ENCODE measurements at regions not wholly inside any gene's neighbourhood (a gene's known extent, or its start where the extent isn't known, plus 50 kb on each side); places are given as distances from the start of the nearest gene placed in this dataset.
"Not testable (repeated sequence)": the region's sequence is repeated elsewhere in the genome, so short reads cannot be mapped to it uniquely, and the experiment has no call there.

DNA sequence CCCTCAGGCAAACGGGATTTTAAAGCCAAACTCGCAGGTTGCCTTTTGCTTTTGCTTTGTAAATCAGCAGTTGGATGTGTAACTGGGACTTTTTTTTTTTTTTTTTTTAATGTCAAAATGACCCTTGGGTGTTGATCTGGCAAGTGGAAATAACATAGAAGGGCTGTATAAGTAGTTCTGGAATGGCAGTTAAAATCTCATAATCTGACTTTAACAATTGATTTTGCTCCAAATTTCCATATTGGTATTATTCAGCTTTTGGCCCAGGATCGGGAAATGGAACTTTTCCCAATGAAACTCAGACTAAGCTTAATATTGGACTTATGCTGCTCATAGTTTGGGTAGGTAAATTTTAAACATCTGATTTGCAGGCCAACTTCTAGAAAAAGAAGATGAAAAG lies 346.8 kb upstream of the NUDT12 start:
- DNase-seq = no peak

DNA sequence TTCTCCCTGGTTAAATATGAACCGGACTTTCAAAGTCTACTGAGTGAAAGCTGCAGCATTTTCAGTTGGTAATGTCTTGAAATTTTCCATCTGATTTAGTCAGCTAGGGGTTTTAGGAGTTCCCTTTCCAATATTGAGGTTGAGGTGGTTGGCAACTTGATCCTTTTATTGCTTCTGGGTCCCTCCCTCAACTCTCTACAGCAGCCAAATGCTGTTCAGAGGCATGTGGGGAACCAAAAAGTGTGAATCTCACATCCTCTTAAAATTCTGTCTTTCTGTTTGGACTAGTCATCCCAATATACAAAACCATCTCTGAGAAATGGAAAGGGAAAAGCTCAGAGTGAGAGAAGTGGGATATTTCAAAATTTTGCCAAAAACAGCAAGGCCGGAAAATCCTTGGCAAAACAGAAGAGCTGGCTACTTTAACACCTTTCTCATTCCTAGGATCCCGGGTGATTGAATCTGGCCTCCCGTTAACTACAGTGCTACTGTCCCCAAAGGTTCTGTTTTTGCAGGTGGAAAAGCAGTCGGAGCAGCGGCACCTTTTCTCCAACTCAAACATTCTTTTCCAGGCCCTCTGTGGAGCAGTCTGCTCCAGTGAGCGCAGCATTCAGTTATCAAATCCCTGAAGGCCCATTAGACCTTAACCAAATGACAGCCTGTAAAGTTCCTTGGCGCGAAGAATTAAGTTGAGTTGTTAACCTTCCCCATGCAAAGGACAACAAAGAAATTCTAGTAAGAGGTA lies 345.9 kb upstream of the NUDT12 start:
- no peak for DNase-seq

- DNase-seq = no peak
Measured at GRCh38 chr5:103907001-103907400, 344.4 kb upstream of the NUDT12 start.

DNA sequence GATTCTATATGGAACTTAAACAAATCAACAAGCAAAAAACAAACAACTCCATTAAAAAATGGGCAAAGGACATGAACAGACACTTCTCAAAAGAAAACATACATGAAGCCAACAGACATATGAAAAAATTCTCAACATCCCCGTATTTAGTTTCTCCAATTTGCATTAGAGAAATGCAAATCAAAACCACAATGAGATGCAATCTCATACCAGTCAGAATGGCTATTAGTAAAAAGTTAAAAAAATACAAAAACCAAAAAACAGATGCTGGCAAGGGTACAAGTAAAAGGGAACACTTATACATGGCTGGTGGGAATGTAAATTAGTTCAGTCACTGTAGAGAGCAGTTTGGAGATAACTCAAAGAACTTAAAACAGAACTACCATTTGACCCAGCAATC lies 342.1 kb upstream of the NUDT12 start:
- no peak for DNase-seq

DNA sequence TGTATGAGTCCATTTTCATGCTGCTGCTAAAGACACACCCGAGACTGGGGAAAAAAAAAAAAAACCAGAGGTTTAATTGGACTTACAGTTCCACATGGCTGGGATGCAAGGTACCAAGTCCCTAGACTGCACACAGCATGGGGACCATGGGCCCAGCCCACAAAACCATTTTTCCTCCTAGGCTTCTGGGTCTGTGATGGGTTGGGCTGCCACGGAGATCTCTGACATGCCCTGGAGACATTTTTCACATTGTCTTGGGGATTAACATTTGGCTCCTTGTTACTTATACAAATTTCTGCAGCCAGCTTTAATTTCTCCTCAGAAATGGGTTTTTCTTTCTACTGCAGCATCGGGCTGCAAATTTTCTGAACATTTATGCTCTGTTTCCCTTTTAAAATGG lies 340.3 kb upstream of the NUDT12 start:
- no peak for DNase-seq

DNA sequence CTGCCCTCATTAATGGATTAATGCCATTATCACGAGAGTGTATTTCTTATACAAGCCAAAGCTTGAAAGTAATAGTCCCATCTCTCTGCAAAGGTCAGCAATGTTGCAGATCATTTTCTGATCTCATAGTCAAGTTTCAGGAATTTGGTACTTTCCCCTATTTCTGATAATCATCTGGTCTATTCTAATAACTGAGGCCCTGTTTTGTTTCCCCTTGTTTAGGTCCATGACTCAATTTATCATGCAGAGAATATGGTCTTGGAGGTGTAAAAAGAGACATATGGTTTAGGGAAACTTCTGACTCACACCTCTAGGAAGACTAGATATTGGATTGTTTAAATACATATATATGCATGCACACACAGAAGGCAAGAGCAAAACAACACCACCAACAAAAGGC lies 339.3 kb upstream of the NUDT12 start:
- DNase-seq = no peak

DNA sequence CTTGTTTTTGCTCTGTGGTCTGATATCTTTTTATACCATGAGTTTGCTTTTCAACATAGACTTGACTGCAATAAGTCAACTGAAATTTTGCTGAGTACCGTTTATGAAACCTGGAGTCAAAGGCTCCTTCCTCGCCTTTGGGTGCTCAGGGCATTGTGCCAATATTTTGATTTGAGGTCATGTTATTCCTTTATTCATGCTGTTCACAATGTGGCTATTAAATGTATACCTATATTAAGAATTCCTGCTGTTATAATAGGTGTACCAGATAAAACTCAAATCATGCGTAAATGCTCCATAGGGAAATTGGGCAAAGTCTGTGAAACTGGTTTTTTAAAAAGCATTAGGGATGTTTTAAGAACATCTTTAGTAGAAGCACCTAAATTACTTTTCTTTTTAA lies 334.0 kb upstream of the NUDT12 start:
- DNase-seq = no peak

DNA sequence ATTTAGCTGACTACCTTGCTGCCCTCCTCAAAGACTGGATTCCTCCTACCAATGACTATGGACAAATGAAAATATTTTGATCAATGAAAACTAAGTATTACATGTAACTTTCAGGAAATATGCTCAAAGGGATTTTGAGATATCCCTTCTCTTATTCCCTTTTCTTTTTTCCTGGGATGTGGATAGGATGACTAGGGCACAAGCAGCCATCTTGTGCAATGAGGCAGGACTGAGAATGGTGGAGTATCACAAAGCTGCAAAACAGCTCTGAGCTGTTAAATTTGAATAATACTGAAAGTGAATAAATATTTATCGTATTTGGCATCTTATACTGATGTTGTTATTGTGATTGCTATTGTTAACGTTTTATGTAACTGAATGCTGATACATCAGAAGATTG lies 333.1 kb upstream of the NUDT12 start:
- DNase-seq = no peak

DNA sequence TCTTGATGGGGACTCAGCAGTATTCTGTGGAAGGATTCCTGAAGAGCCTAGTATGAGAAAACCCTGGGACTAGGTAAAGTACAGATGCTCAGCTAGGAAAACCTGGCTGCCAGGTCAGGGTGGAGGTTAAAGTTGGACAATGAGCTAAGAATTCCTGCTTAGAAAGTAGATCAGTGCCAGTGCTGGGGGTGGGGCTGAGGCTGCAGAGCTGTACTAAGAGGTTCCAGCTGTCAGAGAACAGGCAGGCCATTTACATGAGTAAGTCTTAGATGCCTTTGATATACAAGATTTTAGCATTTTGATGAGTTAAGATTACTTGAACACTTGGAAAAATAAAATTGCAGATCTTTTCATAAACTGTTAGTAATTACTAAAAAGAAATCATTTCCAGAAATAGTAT lies 332.3 kb upstream of the NUDT12 start:
- no peak for DNase-seq

DNA sequence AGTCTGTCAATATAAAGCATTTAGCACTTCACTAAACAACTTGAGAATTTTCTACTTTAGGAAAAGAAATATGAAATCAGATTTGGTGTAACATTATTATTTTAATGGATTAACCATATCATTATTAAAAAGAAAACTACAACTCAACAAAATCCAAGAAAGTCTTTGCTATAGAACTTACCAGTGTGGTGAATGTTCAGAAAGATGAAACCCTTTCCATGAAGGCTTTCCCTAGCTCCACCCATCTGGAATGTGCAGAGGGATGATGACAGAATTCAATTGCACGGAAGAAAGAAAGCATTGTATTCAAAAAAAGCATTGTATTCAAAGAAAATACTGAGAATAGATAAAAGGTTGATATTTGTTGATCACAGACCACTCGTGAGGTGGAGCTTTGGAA lies 328.6 kb upstream of the NUDT12 start:
- no peak for DNase-seq

GRCh38 chr5:103890313-103890712 lies 327.7 kb upstream of the NUDT12 start:
- no peak for DNase-seq

GRCh38 chr5:103889500-103890209 lies 327.1 kb upstream of the NUDT12 start:
- DNase-seq = no peak

DNA sequence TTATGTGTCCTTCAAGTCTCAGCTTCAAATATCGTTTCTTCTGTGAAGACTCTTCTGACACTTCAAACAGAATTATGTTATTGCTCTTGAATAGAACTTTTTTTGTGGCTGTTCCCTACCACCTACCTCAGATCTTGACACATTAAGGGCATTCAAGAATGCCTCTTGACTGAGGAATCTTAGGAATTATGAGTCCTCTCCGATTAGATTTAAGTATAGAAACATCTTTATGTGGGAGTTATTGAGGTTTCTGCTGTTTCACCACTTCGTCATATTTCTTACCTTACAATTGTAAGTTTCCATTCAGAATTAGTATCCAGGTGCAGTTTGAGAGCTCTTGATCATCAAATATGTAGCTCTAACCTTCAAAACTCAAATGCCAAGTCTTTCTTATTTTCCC lies 324.2 kb upstream of the NUDT12 start:
- DNase-seq = no peak

DNA sequence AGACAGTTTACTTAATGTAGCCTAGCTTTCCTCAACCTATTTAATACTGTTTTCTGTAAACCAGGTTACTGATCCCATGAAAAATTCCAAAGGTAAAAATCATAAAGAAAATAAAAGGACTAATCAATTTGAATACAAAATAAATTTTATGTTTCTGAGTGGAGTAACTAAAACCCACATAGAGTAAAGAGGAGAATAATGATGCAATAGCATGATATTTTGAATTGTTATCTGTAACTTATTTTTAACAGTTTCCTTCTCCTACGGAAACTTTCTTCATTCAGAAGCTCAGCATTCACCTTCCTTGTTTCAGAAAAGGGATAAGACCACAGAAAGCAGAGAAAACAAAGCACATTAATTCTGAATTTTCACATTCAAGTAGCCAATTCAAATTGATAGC lies 320.6 kb upstream of the NUDT12 start:
- DNase-seq = no peak

- no peak for DNase-seq
Measured at GRCh38 chr5:103881560-103881959, 319.0 kb upstream of the NUDT12 start.

GRCh38 chr5:103867857-103868598 lies 305.4 kb upstream of the NUDT12 start:
- DNase-seq = no peak

DNA sequence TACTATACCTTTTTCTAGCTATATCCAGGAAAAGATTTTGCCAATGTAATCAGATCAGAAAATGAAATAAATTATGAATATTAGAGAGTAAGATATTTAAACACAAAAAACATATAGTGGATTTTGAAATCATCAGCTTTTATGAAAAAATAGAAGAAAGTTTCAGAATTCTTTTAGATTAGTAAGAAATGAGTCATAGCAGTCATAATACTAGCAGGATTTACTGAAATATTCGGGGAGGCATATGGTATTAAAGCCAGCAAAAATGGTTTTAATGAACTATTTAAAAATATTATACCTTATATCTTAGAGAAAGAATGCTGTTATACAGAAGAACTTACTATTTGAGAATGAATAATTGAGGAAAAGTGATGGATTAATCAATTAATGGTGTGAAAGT lies 303.6 kb upstream of the NUDT12 start:
- no peak for DNase-seq

DNA sequence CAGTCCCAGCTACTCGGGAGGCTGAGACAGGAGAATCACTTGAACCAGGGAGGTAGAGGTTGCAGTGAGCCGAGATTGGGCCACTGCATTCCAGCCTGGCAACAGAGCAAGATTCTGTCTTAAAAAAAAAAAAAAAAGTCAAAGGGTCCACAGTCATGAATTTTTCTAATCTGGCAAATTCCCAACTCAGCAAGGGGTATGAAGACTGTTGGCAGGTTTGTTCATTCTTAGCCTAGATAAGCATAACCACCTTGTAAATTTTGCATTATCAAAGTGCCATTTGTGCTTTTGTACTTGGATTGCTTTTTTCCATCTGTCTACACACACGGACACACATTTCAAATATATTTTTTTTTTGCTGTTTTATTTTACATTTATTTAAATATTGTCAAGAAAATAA lies 299.8 kb upstream of the NUDT12 start:
- no peak for DNase-seq

DNA sequence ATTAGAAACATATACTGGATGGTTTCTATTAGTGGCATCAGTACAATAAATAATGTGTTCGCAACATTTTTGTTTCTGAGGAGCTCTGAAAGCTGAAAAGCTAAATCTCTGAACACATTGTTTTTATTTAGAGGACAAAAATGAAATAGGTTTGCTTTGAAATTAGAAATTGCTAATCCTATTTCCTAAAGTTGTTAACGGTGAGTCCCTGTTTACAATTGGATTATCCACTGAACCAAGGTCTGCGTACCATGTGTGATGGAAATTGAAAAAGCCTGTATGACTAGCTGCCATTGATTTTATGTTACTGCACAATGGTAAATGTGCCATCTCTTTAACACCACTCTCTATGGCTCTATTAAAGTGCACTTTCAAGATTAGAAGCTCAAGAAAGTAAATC lies 297.7 kb upstream of the NUDT12 start:
- no peak for DNase-seq

DNA sequence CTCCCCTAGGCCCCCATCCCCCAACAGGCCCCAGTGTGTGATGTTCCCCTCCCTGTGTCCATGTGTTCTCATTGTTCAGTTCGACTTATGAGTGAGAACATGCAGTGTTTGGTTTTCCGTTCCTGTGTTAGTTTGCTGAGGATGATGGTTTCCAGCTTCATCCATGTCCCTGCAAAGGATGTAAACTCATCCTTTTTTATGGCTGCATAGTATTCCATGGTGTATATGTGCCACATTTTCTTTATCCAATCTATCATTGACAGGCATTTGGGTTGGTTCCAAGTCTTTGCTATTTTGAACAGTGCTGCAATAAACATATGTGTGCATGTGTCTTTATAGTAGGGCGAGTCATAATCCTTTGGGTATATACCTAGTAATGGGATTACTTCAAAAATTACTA lies 295.8 kb upstream of the NUDT12 start:
- DNase-seq = not testable (repeated sequence)

DNA sequence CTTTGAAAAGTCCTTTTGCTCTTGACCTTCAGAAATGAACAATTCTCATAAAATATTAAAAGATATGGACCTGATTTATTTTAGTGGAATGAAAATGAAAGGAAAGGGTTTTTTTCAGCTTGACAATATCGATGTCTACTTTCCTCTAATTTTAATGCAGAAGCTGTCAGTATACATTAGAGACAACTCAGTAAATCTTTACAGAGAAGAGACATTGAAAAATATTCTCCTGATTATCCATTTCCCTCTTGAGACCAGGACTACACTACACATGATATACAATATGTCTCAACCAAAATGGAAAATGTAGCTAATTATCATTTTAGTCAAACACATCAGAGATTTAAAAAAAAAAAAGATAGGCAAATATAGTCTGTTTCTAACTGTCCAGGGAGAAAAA lies 288.5 kb upstream of the NUDT12 start:
- no peak for DNase-seq

- no peak for DNase-seq
Measured at GRCh38 chr5:103849934-103850333, 287.3 kb upstream of the NUDT12 start.

GRCh38 chr5:103847060-103847459 lies 284.5 kb upstream of the NUDT12 start:
- no peak for DNase-seq

- DNase-seq = no peak
Measured at GRCh38 chr5:103842936-103843335, 280.3 kb upstream of the NUDT12 start.
